Ascending aorta (tissue), 2 donors: ENCODE measurements at regions not wholly inside any gene's neighbourhood (a gene's known extent, or its start where the extent isn't known, plus 50 kb on each side); places are given as distances from the start of the nearest gene placed in this dataset.

ENCODE experiments used
- DNase-seq, 2 donors: peaks; one replicate each; pipeline ENCODE4 v3.0.0-alpha.2; 2019; ENCODE audit warnings: low spot score in 2 of 2
- H3K27ac ChIP-seq, 2 donors: fragments of 200-600 bp; sonication (generic); one replicate each; pipeline ENCODE4 v1.5.1; 2016 to 2017; ENCODE audit warnings: mild to moderate bottlenecking in 1 of 2
- H3K27me3 ChIP-seq: fragments of 200-600 bp; sonication (generic); one replicate; pipeline ENCODE4 v1.5.1; 2017
- H3K36me3 ChIP-seq, 2 donors: fragments of 200-600 bp; sonication (generic); one replicate each; pipeline ENCODE4 v1.5.1; 2016
- H3K4me1 ChIP-seq, 2 donors: fragments of 200-600 bp; sonication (generic); one replicate each; pipeline ENCODE4 v1.5.1; 2016 to 2017; ENCODE audit warnings: mild to moderate bottlenecking in 1 of 2
- H3K4me3 ChIP-seq, 2 donors: fragments of 200-600 bp; sonication (generic); one replicate each; pipeline ENCODE4 v1.5.1; 2016 to 2017; ENCODE audit warnings: mild to moderate bottlenecking in 1 of 2
- H3K9me3 ChIP-seq, 2 donors: fragments of 200-600 bp; sonication (generic); one replicate each; pipeline ENCODE4 v1.5.1; 2016
- CTCF ChIP-seq, 3 experiments: fragments of 200-600 bp in 2 of 3; fragments of 450-650 bp in 1 of 3; sonication (generic) in 2 of 3; IDR thresholded peaks; one replicate each; pipeline ENCODE4 v1.5.1; 2016 to 2019; ENCODE audit warnings: antibody characterized with exemption in 3 of 3, mild to moderate bottlenecking in 1 of 3, moderate library complexity in 1 of 3
- intact Hi-C: fragments of 100-400 bp; cut with DNase I; formaldehyde crosslinking; loops from one replicate; pipeline ENCODE4 v1.15.1; 2023

GRCh38 chr1:195794225-195794624 lies 814.0 kb downstream of the KCNT2 start:
- DNase-seq = no peak
- no peaks in the 10 kb centered on the region for H3K9me3 ChIP-seq
- H3K4me3 ChIP-seq = no peak overlapping the region
- no peaks in the 10 kb centered on the region for H3K4me1 ChIP-seq
- TF ChIP-seq CTCF (IDR thresholded peaks at IDR 0.05) = no peak
- intact Hi-C loops = no loop called here
- no peaks in the 10 kb centered on the region for H3K27me3 ChIP-seq
- no peak overlapping the region for H3K27ac ChIP-seq
- no peaks in the 10 kb centered on the region for H3K36me3 ChIP-seq

- Histone ChIP-seq H3K4me3 (no peak overlapping the region), H3K9me3 (no peaks in the 10 kb centered on the region), H3K27ac (no peak overlapping the region), H3K36me3 (no peaks in the 10 kb centered on the region), H3K27me3 (no peaks in the 10 kb centered on the region), H3K4me1 (no peaks in the 10 kb centered on the region)
- no peak for TF ChIP-seq CTCF (IDR thresholded peaks at IDR 0.05)
- no peak for DNase-seq
- intact Hi-C loops = no loop called here
Measured at GRCh38 chr1:195791796-195792195, 816.4 kb downstream of the KCNT2 start.

- Histone ChIP-seq H3K4me3 (no peak overlapping the region), H3K27me3 (no peaks in the 10 kb centered on the region), H3K36me3 (no peaks in the 10 kb centered on the region), H3K4me1 (no peaks in the 10 kb centered on the region), H3K9me3 (no peaks in the 10 kb centered on the region), H3K27ac (no peak overlapping the region)
- DNase-seq = no peak
- no peak for TF ChIP-seq CTCF (IDR thresholded peaks at IDR 0.05)
- intact Hi-C loops = no loop called here
Measured at GRCh38 chr1:195790514-195791168, 817.6 kb downstream of the KCNT2 start.

- H3K36me3 ChIP-seq = no peaks in the 10 kb centered on the region
- no peak overlapping the region for H3K27ac ChIP-seq
- no peaks in the 10 kb centered on the region for H3K27me3 ChIP-seq
- intact Hi-C loops = no loop called here
- no peak for DNase-seq
- no peak overlapping the region for H3K4me3 ChIP-seq
- TF ChIP-seq CTCF (IDR thresholded peaks at IDR 0.05) = no peak
- no peaks in the 10 kb centered on the region for H3K4me1 ChIP-seq
- H3K9me3 ChIP-seq = no peaks in the 10 kb centered on the region
Measured at GRCh38 chr1:195789321-195789720, 818.9 kb downstream of the KCNT2 start.

- Histone ChIP-seq H3K36me3 (no peaks in the 10 kb centered on the region), H3K27me3 (no peaks in the 10 kb centered on the region), H3K4me1 (no peaks in the 10 kb centered on the region), H3K4me3 (no peak overlapping the region), H3K9me3 (no peaks in the 10 kb centered on the region), H3K27ac (no peak overlapping the region)
- no peak for TF ChIP-seq CTCF (IDR thresholded peaks at IDR 0.05)
- no peak for DNase-seq
- intact Hi-C loops = no loop called here
Measured at GRCh38 chr1:195788721-195789120, 819.5 kb downstream of the KCNT2 start.

GRCh38 chr1:195785830-195786229 lies 822.4 kb downstream of the KCNT2 start:
- Histone ChIP-seq H3K27ac (no peak overlapping the region), H3K27me3 (no peaks in the 10 kb centered on the region), H3K4me3 (no peak overlapping the region), H3K4me1 (no peaks in the 10 kb centered on the region), H3K36me3 (no peaks in the 10 kb centered on the region), H3K9me3 (no peaks in the 10 kb centered on the region)
- intact Hi-C loops = no loop called here
- no peak for DNase-seq
- no peak for TF ChIP-seq CTCF (IDR thresholded peaks at IDR 0.05)
